ENCODE measurements at regions not wholly inside any gene's neighbourhood (a gene's known extent, or its start where the extent isn't known, plus 50 kb on each side); places are given as distances from the start of the nearest gene placed in this dataset.

- TF ChIP-seq POLR2A (IDR thresholded peaks at IDR 0.05): no peak
- TF ChIP-seq, protein P1, sequence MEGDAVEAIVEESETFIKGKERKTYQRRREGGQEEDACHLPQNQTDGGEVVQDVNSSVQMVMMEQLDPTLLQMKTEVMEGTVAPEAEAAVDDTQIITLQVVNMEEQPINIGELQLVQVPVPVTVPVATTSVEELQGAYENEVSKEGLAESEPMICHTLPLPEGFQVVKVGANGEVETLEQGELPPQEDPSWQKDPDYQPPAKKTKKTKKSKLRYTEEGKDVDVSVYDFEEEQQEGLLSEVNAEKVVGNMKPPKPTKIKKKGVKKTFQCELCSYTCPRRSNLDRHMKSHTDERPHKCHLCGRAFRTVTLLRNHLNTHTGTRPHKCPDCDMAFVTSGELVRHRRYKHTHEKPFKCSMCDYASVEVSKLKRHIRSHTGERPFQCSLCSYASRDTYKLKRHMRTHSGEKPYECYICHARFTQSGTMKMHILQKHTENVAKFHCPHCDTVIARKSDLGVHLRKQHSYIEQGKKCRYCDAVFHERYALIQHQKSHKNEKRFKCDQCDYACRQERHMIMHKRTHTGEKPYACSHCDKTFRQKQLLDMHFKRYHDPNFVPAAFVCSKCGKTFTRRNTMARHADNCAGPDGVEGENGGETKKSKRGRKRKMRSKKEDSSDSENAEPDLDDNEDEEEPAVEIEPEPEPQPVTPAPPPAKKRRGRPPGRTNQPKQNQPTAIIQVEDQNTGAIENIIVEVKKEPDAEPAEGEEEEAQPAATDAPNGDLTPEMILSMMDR (IDR thresholded peaks at IDR 0.05): no peak
- TF ChIP-seq EP300 (IDR thresholded peaks at IDR 0.05): no peak
These were observed 450.4 kb upstream of the NR2F2 start for GRCh38 chr15:95880031-95880570.

All from suprapubic skin (tissue), 3 donors.